OCI-LY7 (cell line): ENCODE measurements at regions not wholly inside any gene's neighbourhood (a gene's known extent, or its start where the extent isn't known, plus 50 kb on each side); places are given as distances from the start of the nearest gene placed in this dataset.

Source experiments
- CTCF ChIP-seq: fragments of 200-600 bp; sonication (generic); conservative IDR thresholded peaks from 2 replicates; pipeline ENCODE4 v1.5.1; 2014; ENCODE audit warnings: mild to moderate bottlenecking, antibody characterized with exemption, low read length, moderate library complexity, mixed read lengths
- EZH2phosphoT487 ChIP-seq: fragments of 200-600 bp; sonication (generic); IDR thresholded peaks from 2 replicates; pipeline ENCODE4 v1.6.1; 2018; ENCODE audit warnings: low read depth, borderline replicate concordance, mild to moderate bottlenecking, mixed run types, antibody characterized with exemption, low read length, moderate library complexity, mixed read lengths

DNA sequence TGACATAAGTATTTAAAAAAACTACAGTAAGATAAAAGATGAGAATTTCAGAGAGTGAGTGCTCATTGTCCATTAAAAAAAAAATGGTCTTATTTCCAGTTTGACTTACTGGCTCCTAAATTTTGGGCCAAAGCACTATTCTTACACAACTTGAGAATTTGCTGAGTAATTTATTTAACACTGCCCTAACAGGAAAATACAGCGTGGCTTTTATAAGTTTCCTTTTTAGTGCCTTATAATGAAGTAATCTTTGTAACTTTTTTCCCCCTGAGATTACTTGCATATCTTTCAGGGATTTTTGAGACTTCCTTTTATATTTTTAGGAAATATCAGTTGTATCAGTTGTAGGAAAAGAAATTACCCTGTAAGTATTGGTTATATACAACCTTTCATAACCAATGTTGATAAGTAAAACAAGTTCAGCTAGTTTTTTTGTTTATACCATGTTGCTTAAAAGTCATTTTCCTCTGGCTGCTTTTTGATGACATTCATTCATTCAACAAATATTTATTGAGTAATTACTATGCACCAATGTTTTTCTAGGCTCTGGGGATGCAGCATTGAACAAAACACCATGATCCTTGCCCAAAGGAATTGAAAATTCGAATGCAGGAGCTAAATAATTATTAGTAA is 106.4 kb upstream of the SGK1 start:
- TF ChIP-seq EZH2phosphoT487 (no peak), CTCF (no peak)
